IPS DF 4.7 (cell line): ENCODE measurements at regions not wholly inside any gene's neighbourhood (a gene's known extent, or its start where the extent isn't known, plus 50 kb on each side); places are given as distances from the start of the nearest gene placed in this dataset.

Experiments used
- DNase-seq: peaks from one replicate; pipeline ENCODE4 v3.0.0-alpha.2; 2013; ENCODE audit warnings: low spot score; ENCODE audit errors: extremely low read depth

- DNase-seq, result no peak
Observed at GRCh38 chrX:39536211-39536610, 561.5 kb downstream of the BCOR start.

- DNase-seq, result no peak
Observed at GRCh38 chrX:39541881-39542280, 555.9 kb downstream of the BCOR start.

DNA sequence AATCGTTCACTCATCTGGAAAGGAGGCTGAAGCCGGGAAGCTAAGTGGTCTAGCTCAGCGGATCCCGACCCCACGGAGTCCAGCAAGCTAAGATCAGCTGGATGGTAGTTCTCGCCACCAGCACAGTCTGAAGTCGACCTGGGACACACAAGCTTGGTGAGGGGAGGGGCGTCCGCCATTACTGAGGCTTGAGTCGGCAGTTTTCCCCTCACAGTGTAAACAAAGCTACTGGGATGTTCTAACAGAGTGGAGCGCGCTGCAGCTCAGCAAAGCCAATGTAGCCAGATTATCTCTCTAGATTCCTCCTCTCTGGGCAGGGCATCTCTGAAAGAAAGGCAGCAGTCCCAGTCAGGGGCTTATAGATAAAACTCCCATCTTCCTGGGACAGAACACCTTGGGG lies 555.4 kb downstream of the BCOR start:
- no peak for DNase-seq

GRCh38 chrX:39550795-39551361 lies 546.9 kb downstream of the BCOR start:
- no peak for DNase-seq

GRCh38 chrX:39551762-39552161 lies 546.0 kb downstream of the BCOR start:
- no peak for DNase-seq

- no peak for DNase-seq
Observed at GRCh38 chrX:39555431-39555830, 542.3 kb downstream of the BCOR start.

GRCh38 chrX:39556056-39556455 lies 541.7 kb downstream of the BCOR start:
- DNase-seq, result no peak

- DNase-seq, result no peak
Observed at GRCh38 chrX:39559229-39559628, 538.5 kb downstream of the BCOR start.

DNA sequence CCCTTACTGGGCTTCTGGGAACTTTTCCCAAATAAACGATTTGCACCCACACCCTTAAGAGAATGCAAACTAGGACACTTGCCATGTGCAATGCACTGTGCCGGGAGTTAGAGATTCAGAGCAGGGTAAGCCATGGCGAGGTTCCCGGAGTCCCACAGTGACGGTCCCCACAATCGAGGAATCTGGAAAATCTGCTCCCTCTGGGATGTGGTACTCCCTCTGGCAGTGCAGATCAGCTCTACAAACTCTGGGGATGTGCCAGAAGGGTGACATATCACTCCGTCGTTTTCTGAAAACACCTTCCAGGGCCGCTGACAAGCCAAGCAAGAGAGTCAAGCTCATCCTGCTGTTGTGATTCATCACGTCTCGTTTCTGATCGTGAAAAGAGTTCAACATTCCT lies 537.5 kb downstream of the BCOR start:
- no peak for DNase-seq

DNA sequence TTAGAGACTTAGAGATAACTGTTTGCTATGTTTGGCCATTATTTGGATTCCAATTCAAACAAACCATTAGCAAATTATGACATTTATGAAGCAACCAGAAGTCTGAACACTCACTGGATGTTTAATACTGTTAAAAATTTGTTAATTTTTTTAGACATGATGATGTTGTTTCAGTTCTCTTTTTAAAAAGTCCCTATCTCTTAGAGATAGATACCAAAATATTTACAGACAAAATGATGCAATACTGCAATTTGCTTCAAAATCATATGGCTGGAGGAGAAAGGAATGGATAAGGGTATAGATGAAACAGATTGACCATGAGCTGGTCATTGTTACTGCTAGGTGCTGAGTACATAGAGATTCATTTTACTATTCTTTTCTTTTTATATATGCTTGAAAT lies 534.6 kb downstream of the BCOR start:
- DNase-seq, result no peak

GRCh38 chrX:39564751-39565150 lies 533.0 kb downstream of the BCOR start:
- DNase-seq, result no peak

- DNase-seq, result no peak
Observed at GRCh38 chrX:39574178-39574577, 523.6 kb downstream of the BCOR start.

DNA sequence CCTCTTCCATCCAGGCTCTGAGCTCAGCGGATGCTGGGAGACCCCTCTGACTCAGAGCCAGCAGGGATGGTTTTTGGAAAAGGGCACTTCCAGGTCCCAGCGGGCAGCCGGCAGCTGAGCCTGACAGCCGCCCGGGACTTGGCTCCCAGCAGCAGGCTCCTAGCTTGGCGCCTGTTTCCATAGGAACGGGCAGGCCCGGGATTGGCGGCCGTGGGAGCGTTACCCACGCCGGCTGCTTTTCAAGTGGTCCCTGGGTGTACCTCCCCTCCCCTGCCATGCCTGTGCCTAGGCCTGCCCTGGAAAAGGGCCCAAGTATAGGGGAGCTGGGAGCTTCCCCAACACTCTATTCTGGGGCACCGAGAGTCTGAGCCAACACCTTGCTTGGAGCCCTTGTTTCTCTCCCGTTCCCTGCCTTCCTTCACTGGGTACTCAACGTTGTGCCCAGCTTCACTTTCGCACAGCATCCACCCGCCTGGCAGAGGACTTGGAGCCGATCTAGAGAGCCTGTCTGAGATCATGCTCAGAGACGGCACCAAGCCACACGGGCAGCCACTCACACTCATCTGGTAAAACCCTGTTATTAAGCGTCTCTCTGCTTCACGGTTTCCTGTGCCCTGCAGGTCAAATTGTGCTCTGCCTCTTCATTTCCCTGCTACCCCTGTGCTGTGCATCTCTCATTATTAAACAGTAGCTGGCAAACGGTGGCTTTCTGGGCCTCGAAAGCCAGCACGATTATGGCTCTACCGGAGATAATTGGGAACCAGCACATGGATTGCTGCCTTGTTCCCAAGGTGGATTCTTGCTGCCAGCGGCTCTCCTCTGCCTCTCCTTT lies 521.5 kb downstream of the BCOR start:
- DNase-seq, result no peak

DNA sequence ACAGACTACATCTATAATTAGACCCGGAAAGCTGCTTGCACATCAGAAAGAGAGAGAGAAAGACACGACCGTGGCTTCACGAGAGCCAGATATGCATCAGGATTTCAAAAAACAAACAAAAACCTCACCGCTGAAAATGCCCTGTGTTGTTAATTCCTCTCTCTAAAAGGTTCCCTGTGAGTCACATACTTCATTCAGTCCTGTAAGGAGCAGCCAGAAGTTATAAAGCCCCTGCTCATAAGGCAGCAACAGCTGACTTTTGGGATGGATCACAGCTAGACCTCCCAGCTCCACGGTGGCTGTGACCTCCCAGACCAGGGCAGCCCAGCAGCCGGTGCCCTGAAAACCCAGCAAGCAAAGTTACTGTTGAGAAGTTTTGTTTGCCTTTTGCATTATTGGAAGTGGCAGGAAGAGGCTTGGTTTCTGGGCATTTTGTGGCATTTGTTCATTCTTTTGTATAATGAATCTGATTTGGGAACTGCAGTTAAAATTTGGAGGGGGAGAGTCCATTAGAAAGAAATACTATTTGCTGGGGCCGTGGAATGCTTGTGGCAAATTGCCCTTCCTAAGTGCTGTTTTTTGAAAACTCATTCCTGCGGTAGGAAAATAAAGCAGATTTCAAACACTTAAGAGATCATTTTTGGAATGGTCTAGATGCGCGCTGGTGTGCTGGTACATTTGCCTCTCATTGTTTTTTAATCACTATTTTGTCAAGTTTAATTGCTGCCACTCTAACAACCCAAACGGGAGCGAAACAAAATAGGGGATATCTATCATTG lies 520.4 kb downstream of the BCOR start:
- DNase-seq, result no peak

DNA sequence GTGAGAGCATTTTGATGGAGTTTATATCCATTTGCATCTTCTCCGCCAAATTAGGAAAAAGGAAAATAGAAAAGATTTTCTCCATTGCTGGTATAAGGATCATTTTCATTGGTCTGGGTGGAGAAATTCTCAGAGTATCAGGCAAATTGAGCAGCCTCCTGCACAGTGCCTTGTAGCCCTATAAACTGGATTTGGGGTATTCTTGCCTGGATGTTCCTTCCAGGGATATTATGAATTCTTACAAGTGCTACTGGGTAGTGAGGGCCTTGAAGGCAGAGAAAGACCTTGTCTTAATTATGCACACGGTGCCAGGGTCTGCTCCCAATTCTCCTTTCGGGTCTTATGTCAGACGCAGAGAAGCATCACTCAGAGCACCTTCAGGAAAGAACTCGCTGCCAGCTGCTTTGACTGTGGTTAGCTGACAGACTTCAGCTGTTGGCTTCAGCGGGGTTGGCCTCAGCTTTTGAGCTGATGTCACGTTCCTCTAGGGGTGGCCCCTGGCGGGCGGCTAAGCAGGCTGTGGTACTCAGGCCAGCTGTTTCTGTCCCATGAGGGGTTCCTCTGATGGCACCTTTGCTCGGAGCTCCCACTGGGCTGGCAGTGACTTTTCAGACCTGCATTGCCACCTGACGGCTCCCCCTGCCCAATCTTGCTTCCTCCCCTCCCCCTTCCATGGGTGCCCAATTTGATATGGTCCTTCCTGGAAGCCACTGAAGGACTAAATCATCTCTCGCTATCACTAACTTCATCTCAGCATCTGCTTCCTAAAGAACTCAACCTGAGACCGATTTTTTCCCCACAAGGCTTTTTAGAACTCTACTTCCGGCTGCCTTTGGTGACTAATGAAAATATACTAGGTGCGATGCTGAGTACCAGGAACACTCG lies 519.5 kb downstream of the BCOR start:
- no peak for DNase-seq

DNA sequence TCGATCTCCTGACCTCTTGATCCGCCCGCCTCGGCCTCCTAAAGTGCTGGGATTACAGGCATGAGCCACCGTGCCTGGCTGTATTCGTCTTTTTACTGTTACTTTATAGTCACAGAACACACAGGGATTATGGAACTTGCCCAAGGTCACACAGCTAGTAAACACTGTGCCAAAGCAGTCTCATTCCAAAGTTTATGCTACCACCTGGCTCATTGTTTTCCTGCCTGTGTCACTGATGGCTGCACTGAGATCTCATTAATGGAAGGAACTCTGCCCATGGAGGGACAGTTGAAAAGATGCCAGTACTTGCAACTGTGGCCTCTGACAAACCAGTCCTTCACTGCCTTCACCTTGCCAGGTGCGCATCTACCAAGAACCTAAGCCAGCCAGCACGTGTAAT lies 517.7 kb downstream of the BCOR start:
- DNase-seq, result no peak

GRCh38 chrX:39581411-39581810 lies 516.3 kb downstream of the BCOR start:
- DNase-seq, result no peak

- no peak for DNase-seq
Observed at GRCh38 chrX:39582091-39582490, 515.7 kb downstream of the BCOR start.

DNA sequence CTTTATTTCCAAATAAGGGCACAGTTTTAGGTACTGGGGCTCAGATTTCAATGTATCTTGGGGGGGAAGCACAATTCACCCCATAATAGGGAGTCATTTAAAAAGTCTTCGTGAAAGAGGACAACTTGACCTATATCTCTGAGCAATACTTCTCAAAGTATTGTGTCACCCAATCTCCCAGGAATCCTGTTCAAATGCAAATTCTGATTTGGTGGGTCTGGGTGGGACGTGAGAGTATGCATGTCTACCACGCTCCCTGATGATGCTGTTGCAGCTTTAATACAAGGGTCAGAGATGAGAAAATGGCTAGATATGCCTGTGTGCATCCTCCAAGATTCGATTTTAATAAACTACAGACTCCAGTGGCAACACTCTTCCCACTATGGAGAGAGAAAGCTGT lies 514.8 kb downstream of the BCOR start:
- DNase-seq, result no peak

DNA sequence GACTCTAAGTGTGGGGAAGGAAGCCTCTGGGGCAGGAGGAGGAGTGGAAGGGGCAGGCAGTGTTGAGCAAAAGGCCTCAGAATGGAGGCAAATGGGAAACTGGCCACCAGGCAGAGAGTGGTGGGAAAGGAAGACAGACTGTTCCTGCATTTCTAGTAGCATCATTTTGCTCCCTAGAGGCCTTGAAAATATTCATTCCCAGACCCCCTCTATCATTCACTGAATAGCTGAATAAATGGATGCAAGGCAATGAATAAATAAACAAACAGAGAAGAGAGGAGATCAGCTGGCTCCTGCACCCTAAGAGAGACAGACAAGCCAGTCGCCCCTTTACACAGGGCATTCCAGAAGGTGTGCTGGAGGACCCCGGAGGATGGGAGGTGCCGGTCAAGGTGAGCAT lies 511.9 kb downstream of the BCOR start:
- no peak for DNase-seq

- no peak for DNase-seq
Observed at GRCh38 chrX:39586359-39586758, 511.4 kb downstream of the BCOR start.
